GM21529 (cell line): ENCODE measurements at regions not wholly inside any gene's neighbourhood (a gene's known extent, or its start where the extent isn't known, plus 50 kb on each side); places are given as distances from the start of the nearest gene placed in this dataset.

Source experiments
- ATAC-seq: cut with Tn5 transposase; IDR thresholded peaks from one replicate; pipeline ENCODE4 v1.9.1; 2021; ENCODE audit not compliant: unreplicated experiment

GRCh38 chr10:125283836-125284614 lies 123.7 kb upstream of the CTBP2 start:
- ATAC-seq: no peak

- no peak for ATAC-seq
Observed at GRCh38 chr10:125283191-125283835, 123.0 kb upstream of the CTBP2 start.

GRCh38 chr10:125281091-125281490 lies 120.7 kb upstream of the CTBP2 start:
- ATAC-seq: no peak

GRCh38 chr10:125276133-125276532 lies 115.8 kb upstream of the CTBP2 start:
- ATAC-seq: no peak

- ATAC-seq: no peak
Observed at GRCh38 chr10:125274961-125275360, 114.6 kb upstream of the CTBP2 start.

GRCh38 chr10:125273023-125273422 lies 112.7 kb upstream of the CTBP2 start:
- no peak for ATAC-seq

- no peak for ATAC-seq
Observed at GRCh38 chr10:125269716-125270115, 109.4 kb upstream of the CTBP2 start.

GRCh38 chr10:125266966-125267365 lies 106.6 kb upstream of the CTBP2 start:
- ATAC-seq: no peak

GRCh38 chr10:125266541-125266940 lies 106.2 kb upstream of the CTBP2 start:
- ATAC-seq: no peak

GRCh38 chr10:125265579-125265955 lies 105.2 kb upstream of the CTBP2 start:
- ATAC-seq: no peak

- ATAC-seq: no peak
Observed at GRCh38 chr10:125264757-125265578, 104.6 kb upstream of the CTBP2 start.

GRCh38 chr10:125264091-125264490 lies 103.7 kb upstream of the CTBP2 start:
- no peak for ATAC-seq

GRCh38 chr10:125263551-125263950 lies 103.2 kb upstream of the CTBP2 start:
- ATAC-seq: no peak

GRCh38 chr10:125262920-125263319 lies 102.6 kb upstream of the CTBP2 start:
- no peak for ATAC-seq

GRCh38 chr10:125262409-125262808 lies 102.0 kb upstream of the CTBP2 start:
- ATAC-seq: no peak

GRCh38 chr10:125261491-125262186 lies 101.3 kb upstream of the CTBP2 start:
- ATAC-seq: no peak

- ATAC-seq: no peak
Observed at GRCh38 chr10:125260260-125260659, 99.9 kb upstream of the CTBP2 start.

- no peak for ATAC-seq
Observed at GRCh38 chr10:125259651-125260050, 99.3 kb upstream of the CTBP2 start.

GRCh38 chr10:125258676-125259075 lies 98.3 kb upstream of the CTBP2 start:
- no peak for ATAC-seq

- ATAC-seq: no peak
Observed at GRCh38 chr10:125257521-125258108, 97.3 kb upstream of the CTBP2 start.

GRCh38 chr10:125256026-125256425 lies 95.7 kb upstream of the CTBP2 start:
- ATAC-seq: no peak
